Testis (tissue), 2 donors: ENCODE measurements at regions not wholly inside any gene's neighbourhood (a gene's known extent, or its start where the extent isn't known, plus 50 kb on each side); places are given as distances from the start of the nearest gene placed in this dataset.

Experiments
- POLR2A ChIP-seq: fragments of 450-650 bp; IDR thresholded peaks from one replicate; pipeline ENCODE4 v1.6.1; 2017; ENCODE audit warnings: antibody characterized with exemption, mild to moderate bottlenecking, moderate library complexity
- TF ChIP-seq, protein P1 (sequence below), 3 experiments: fragments of 450-650 bp in 2 of 3; fragments of 200-600 bp in 1 of 3; sonication (generic) in 1 of 3; IDR thresholded peaks; one replicate each; pipeline ENCODE4 v1.5.1; 2016 to 2019; ENCODE audit warnings: antibody characterized with exemption in 3 of 3, mild to moderate bottlenecking in 2 of 3, moderate library complexity in 1 of 3

DNA sequence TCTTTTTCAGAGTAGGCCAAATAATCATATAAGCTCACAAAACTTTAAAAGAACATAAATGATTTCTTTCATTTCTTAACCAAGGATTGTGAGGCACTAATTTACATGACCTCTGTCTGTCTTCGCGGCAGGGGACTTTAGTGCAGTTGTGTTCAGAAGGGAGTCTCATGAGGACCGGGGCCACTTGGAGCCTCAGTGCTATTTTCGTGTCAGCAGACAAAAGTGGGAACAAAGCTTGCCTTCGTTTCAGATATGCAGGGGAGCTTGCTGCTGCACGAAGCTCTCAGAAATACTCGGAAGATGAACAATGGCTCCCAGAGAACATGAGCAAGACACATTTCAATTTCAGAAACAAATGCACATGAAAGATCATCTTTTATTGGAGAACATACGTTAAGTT lies 497.0 kb downstream of the CDH26 start:
- TF ChIP-seq, protein P1, sequence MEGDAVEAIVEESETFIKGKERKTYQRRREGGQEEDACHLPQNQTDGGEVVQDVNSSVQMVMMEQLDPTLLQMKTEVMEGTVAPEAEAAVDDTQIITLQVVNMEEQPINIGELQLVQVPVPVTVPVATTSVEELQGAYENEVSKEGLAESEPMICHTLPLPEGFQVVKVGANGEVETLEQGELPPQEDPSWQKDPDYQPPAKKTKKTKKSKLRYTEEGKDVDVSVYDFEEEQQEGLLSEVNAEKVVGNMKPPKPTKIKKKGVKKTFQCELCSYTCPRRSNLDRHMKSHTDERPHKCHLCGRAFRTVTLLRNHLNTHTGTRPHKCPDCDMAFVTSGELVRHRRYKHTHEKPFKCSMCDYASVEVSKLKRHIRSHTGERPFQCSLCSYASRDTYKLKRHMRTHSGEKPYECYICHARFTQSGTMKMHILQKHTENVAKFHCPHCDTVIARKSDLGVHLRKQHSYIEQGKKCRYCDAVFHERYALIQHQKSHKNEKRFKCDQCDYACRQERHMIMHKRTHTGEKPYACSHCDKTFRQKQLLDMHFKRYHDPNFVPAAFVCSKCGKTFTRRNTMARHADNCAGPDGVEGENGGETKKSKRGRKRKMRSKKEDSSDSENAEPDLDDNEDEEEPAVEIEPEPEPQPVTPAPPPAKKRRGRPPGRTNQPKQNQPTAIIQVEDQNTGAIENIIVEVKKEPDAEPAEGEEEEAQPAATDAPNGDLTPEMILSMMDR (IDR thresholded peaks at IDR 0.05): no peak
- no peak for TF ChIP-seq POLR2A
